ENCODE measurements at regions not wholly inside any gene's neighbourhood (a gene's known extent, or its start where the extent isn't known, plus 50 kb on each side); places are given as distances from the start of the nearest gene placed in this dataset.

DNA sequence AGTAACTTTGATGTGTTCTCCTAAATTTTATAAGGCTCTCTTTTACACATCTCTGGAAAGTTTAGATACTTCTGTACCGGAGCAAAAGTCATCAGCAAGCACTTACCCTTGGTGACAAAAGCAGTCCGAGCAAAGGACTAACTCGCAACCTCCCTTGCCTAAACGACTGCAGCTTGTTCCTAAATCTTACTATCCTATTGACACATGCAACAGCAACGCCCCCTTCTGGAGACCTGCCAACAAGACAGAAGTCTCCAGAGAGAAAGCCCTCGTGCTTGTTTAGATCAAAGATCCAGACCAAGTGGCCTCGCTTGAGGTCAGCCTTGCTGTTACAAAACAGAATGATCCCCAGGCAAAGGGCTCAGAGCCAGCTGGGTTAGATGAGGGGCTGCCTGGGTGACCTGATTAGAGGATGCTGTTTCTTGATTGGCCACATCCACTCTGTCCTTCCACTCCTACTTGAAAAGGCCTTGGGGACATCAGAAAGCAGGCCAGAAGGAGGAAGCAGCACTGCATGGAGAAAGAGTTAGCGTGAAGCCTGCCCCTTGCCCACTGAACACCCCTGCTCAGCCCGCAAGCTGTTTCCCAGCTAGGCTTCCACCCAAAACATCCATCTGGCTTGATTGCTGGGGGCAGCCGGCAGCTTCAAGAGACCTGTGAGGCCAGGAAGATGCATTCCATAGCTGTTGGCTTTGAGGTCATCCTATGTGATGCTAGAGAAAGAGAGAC, 94.3 kb downstream of the HNRNPLL start (continued):
- TF ChIP-seq ZFX (CRISPR knock-in tag; IDR thresholded peaks at IDR 0.05; ENCODE audit: low read depth) = peak; percentile 50; the same call in 1 of the 2 replicates
- TF ChIP-seq ZNF274 (CRISPR knock-in tag; IDR thresholded peaks at IDR 0.05) = 0 out of 2 replicates have a peak, but pooled peaks have one; percentile 32
- no peak; the same call in 1 of the 2 replicates for TF ChIP-seq HNF4G (IDR thresholded peaks at IDR 0.05; ENCODE audit: borderline replicate concordance, low read depth, low read length)
- no peak for TF ChIP-seq HNF4G (CRISPR knock-in tag; IDR thresholded peaks at IDR 0.05; ENCODE audit: borderline replicate concordance, low read depth)
- no peak for TF ChIP-seq AGO1 (IDR thresholded peaks at IDR 0.05; ENCODE audit: low read depth, low read length, poor library complexity, severe bottlenecking)
- TF ChIP-seq, protein P1, sequence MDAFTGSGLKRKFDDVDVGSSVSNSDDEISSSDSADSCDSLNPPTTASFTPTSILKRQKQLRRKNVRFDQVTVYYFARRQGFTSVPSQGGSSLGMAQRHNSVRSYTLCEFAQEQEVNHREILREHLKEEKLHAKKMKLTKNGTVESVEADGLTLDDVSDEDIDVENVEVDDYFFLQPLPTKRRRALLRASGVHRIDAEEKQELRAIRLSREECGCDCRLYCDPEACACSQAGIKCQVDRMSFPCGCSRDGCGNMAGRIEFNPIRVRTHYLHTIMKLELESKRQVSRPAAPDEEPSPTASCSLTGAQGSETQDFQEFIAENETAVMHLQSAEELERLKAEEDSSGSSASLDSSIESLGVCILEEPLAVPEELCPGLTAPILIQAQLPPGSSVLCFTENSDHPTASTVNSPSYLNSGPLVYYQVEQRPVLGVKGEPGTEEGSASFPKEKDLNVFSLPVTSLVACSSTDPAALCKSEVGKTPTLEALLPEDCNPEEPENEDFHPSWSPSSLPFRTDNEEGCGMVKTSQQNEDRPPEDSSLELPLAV (CRISPR knock-in tag; conservative IDR thresholded peaks at IDR 0.05; ENCODE audit: low read depth) = no peak
- TF ChIP-seq DPF2 (CRISPR knock-in tag; IDR thresholded peaks at IDR 0.05; ENCODE audit: borderline replicate concordance, low read depth) = no peak
- TF ChIP-seq HNRNPUL1 (IDR thresholded peaks at IDR 0.05; ENCODE audit: low read depth, low read length) = no peak
- TF ChIP-seq, protein P2, sequence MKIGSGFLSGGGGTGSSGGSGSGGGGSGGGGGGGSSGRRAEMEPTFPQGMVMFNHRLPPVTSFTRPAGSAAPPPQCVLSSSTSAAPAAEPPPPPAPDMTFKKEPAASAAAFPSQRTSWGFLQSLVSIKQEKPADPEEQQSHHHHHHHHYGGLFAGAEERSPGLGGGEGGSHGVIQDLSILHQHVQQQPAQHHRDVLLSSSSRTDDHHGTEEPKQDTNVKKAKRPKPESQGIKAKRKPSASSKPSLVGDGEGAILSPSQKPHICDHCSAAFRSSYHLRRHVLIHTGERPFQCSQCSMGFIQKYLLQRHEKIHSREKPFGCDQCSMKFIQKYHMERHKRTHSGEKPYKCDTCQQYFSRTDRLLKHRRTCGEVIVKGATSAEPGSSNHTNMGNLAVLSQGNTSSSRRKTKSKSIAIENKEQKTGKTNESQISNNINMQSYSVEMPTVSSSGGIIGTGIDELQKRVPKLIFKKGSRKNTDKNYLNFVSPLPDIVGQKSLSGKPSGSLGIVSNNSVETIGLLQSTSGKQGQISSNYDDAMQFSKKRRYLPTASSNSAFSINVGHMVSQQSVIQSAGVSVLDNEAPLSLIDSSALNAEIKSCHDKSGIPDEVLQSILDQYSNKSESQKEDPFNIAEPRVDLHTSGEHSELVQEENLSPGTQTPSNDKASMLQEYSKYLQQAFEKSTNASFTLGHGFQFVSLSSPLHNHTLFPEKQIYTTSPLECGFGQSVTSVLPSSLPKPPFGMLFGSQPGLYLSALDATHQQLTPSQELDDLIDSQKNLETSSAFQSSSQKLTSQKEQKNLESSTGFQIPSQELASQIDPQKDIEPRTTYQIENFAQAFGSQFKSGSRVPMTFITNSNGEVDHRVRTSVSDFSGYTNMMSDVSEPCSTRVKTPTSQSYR (CRISPR knock-in tag; IDR thresholded peaks at IDR 0.05; ENCODE audit: borderline replicate concordance) = no peak
- no peak for TF ChIP-seq RAD51 (IDR thresholded peaks at IDR 0.05; ENCODE audit: borderline replicate concordance)
- TF ChIP-seq REPIN1 (CRISPR knock-in tag; IDR thresholded peaks at IDR 0.05; ENCODE audit: borderline replicate concordance, low read depth) = peak; percentile 94
- TF ChIP-seq EP300 (IDR thresholded peaks at IDR 0.05; ENCODE audit: low read depth in 2 of 2, low read length in 2 of 2) = 0 out of 4 replicates have a peak, but pooled peaks of 1 of the 2 experiments have one; percentile 24
- TF ChIP-seq EP300 (CRISPR knock-in tag; IDR thresholded peaks at IDR 0.05; ENCODE audit: borderline replicate concordance) = peak; percentile 23; the same call in 1 of the 2 replicates
- TF ChIP-seq ZNF136 (CRISPR knock-in tag; IDR thresholded peaks at IDR 0.05; ENCODE audit: low read depth) = peak; percentile 76; the same call in 1 of the 2 replicates
- TF ChIP-seq, protein P3, sequence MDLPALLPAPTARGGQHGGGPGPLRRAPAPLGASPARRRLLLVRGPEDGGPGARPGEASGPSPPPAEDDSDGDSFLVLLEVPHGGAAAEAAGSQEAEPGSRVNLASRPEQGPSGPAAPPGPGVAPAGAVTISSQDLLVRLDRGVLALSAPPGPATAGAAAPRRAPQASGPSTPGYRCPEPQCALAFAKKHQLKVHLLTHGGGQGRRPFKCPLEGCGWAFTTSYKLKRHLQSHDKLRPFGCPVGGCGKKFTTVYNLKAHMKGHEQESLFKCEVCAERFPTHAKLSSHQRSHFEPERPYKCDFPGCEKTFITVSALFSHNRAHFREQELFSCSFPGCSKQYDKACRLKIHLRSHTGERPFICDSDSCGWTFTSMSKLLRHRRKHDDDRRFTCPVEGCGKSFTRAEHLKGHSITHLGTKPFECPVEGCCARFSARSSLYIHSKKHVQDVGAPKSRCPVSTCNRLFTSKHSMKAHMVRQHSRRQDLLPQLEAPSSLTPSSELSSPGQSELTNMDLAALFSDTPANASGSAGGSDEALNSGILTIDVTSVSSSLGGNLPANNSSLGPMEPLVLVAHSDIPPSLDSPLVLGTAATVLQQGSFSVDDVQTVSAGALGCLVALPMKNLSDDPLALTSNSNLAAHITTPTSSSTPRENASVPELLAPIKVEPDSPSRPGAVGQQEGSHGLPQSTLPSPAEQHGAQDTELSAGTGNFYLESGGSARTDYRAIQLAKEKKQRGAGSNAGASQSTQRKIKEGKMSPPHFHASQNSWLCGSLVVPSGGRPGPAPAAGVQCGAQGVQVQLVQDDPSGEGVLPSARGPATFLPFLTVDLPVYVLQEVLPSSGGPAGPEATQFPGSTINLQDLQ (CRISPR knock-in tag; IDR thresholded peaks at IDR 0.05) = no peak
- TF ChIP-seq PHF20 (CRISPR knock-in tag; IDR thresholded peaks at IDR 0.05) = no peak
- TF ChIP-seq POLR2AphosphoS2 (IDR thresholded peaks at IDR 0.05; ENCODE audit: low read depth, low read length) = no peak
- 0 out of 2 replicates have a peak, but pooled peaks have one; percentile 40 for TF ChIP-seq ESRRA (CRISPR knock-in tag; IDR thresholded peaks at IDR 0.05; ENCODE audit: low read depth)
- peak; percentile 79 for TF ChIP-seq ELF3 (CRISPR knock-in tag; IDR thresholded peaks at IDR 0.05)
- TF ChIP-seq ZFP36L2 (CRISPR knock-in tag; IDR thresholded peaks at IDR 0.05) = no peak
- no peak for TF ChIP-seq CENPX (CRISPR knock-in tag; IDR thresholded peaks at IDR 0.05)
- TF ChIP-seq ZNF230 (CRISPR knock-in tag; IDR thresholded peaks at IDR 0.05) = peak; percentile 59
